HG03175 (cell line): ENCODE measurements at regions not wholly inside any gene's neighbourhood (a gene's known extent, or its start where the extent isn't known, plus 50 kb on each side); places are given as distances from the start of the nearest gene placed in this dataset.
"Not testable (repeated sequence)": the region's sequence is repeated elsewhere in the genome, so short reads cannot be mapped to it uniquely, and the experiment has no call there.

ENCODE experiments used
- ATAC-seq: cut with Tn5 transposase; IDR thresholded peaks from one replicate; pipeline ENCODE4 v1.9.1; 2021; ENCODE audit warnings: mild to moderate bottlenecking, moderate library complexity; ENCODE audit not compliant: unreplicated experiment

DNA sequence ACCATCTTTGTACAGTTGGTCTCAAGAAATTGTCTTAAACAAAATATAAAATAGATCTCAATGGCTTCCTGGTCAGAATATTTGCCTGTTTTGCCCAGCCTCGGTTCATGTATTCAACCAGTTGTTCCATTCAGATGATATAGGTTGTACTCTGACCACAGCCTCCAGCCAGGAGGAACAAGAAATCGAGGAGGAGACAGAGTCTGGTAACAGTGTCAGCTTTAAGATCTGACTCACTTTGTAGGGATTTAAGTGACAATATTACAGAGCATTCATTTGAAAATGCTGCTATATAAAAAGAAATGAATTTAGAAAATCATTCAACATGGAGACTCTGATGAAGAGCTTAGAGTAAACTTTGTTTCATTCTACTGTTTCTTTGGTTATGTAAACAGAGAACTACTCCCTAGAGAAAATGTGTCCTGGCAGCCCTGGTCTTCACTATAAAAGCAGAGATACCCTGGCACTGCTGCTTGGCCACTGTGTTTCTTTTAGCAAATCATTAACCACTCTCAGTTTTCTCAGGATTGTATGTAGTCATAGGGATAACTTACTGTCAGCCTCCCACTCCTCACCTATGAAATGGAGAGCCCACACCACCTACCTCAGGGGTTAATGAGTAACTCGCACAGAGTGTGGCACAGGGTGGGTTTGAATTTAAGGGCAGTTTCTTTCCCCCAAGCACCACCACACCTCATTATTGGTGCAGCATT is 53.5 kb downstream of the PAGE2 start:
- no peak for ATAC-seq

- ATAC-seq: no peak
Measured at GRCh38 chrX:55142919-55143310, 54.1 kb downstream of the PAGE2 start.

DNA sequence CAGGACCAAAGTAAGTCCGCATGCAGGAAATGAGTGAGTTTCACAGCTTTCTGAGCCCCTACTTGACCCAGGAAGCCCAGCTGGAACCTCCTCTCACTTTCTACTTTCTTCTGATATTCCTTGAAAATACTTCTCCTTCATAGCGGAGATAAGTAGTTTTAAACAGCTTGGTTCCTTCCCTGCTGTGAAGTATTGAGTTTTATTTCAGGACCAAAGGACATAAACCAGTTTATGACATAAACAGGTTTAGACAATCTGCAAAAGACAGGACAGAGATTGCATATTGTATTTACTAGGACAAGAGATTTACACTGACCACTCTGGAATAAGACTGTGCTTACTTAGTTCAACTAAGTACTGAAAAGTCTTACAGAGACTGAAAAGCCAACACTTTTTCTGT is 54.8 kb downstream of the PAGE2 start:
- ATAC-seq: no peak

DNA sequence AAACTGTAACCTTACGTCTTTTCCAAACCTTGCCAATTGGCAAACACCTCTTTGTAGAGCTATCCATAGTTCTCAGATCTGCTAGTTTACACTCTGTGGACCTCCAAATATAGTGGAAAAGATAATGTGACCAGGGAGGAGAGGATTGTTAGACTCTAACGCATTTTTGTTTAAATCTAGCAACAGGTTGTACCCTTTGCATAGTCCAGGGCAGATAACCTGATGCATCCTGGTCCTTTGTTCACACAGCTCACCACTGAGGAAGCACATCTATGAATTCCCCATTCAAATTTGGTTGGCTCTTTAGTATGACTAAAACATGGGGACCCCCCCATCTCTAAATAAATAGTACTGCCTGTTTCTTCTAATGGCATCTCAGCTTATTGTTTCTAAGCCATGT is 55.9 kb downstream of the PAGE2 start:
- ATAC-seq: no peak

- no peak for ATAC-seq
Measured at GRCh38 chrX:55149242-55149641, 60.4 kb downstream of the PAGE2 start.

- no peak for ATAC-seq
Measured at GRCh38 chrX:55151199-55151598, 62.4 kb downstream of the PAGE2 start.

GRCh38 chrX:55159551-55159950 is 60.6 kb upstream of the PAGE5 start:
- ATAC-seq: no peak

DNA sequence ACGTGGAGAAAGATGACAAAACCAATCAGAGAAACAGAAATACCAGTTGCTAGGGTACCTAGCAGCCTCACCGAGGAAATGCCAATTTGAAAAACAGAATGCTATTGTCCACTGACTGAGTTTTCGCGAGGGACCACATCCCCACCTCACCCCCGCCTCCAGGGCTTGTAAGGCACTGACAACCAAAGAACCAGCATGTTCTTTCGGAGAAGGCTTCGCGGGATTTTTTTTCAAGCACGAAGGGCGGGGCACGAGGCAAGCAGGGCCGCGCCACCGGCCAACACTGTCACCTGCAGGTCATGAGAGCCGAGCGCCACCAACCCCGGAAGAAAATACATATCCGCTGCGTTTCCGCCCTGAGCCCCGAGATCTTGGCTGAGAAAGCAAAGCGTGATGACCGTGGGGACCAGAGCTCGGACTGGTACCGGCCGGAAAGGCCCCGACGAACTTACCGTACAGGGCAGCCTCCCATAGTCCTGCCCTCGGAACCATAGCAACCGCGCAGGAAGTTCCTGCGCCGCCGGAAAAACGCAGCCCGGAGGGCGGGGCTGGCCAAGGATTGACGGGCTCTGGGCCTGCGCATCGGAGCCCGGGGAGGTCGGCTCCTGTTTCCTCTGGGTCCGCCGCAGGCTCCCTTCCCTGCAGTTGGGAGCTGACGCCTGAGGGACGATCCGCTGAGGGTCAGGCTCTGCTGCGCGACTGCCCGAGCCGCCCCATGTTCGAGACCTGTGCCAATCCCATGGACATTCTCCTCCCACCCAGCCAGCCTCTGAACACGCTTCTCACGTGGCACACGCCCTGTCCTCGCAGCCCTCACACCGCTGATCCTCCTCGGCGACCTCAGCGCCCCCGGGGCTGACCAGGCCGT is 59.2 kb upstream of the PAGE5 start:
- ATAC-seq: peak; percentile 91

GRCh38 chrX:55161581-55161980 is 58.6 kb upstream of the PAGE5 start:
- ATAC-seq: no peak

- no peak for ATAC-seq
Measured at GRCh38 chrX:55163171-55163570, 57.0 kb upstream of the PAGE5 start.

DNA sequence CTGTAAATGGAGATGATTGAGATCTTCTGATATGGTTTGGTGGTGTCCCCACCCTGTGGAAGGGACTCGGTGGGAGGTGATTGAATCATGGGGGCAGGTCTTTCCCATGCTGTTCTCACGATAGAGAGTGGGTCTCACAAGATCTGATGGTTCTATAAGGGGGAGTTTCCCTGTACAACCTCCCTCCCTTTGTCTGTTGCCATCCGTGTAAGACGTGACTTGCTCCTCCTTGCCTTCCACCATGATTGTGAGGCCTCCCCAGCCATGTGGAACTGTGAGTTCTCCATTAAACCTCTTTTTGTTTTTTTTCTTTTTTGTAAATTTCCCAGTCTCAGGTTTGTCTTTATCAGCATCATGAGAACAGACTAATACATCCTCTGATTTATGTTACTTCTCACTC is 55.1 kb upstream of the PAGE5 start:
- not testable (repeated sequence) for ATAC-seq

DNA sequence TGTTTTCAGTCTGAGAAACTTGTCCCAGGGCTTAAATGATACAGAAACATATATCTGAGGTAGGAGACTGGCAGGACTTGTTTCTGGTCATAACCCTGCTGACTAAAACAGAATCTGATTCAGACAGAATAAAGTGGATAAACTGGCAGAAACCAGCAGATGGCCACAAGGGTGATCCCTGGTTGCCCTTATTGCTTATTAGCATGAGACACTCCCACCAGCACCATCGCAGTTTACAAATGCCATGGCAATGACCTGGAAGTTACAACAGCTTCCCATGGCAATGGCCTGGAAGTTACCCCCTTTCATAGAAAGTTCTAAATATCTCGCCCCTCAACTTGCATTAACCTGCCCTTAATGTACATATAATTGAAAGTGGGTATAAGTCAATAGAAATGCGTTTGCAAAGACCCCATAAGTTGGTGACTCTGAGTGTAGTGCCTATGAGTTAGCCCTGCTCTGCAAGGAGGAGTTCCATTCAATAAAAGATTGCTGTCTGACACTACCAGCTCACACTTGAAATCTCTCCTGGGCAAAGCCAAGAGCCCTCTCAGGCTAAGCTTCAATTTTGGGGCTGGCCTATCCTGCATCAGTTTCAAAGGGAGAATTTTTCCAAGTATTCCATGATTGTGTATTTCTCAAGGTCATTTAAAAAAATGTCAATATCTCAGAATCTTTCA is 52.9 kb upstream of the PAGE5 start:
- ATAC-seq: no peak

GRCh38 chrX:55167901-55168300 is 52.2 kb upstream of the PAGE5 start:
- no peak for ATAC-seq

DNA sequence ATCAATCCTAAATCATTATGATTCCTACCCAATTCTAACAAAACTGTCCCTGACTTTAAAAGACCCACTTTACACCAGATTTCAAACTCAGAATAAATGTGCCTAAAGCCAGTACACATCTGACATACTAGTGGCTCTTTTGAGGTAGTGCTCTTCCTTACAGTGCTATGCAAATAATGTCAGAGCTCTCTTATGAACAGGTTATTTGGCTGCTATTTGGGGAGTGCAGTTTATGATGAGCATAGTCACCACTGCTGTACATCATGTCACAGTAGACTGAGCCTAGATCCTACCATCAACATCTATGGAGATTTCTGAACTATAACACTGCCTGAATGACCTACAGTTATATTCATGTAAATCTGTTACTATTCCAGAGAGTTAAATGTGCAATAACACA is 50.4 kb upstream of the PAGE5 start:
- ATAC-seq: peak; percentile 47
